ENCODE measurements at regions not wholly inside any gene's neighbourhood (a gene's known extent, or its start where the extent isn't known, plus 50 kb on each side); places are given as distances from the start of the nearest gene placed in this dataset.

DNA sequence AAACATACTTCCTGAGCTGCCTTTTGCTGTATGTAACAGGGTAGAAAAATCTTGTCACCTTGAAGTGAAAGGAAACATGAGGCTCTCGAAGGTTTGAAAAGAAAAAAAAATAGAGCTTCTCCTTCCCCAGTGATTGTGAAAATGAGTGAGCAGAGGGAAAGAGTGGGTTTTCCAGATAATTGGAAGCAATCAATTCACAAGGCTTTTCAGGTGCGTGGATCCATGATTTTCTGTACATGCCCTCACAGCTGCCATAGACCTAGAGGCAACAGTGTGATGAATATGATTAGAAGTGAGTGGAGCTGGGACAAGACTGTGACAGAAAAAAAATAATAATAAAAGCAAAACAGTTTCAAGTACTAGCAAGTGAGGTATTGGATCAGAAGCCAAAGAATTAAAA, 1422.5 kb upstream of the CDH6 start:
- DNase-seq (ENCODE audit: low read depth) = no peak
- no peak overlapping the region for H3K4me3 ChIP-seq (ENCODE audit: control insufficient read depth, low read depth, low read length)
- TF ChIP-seq, protein P1, sequence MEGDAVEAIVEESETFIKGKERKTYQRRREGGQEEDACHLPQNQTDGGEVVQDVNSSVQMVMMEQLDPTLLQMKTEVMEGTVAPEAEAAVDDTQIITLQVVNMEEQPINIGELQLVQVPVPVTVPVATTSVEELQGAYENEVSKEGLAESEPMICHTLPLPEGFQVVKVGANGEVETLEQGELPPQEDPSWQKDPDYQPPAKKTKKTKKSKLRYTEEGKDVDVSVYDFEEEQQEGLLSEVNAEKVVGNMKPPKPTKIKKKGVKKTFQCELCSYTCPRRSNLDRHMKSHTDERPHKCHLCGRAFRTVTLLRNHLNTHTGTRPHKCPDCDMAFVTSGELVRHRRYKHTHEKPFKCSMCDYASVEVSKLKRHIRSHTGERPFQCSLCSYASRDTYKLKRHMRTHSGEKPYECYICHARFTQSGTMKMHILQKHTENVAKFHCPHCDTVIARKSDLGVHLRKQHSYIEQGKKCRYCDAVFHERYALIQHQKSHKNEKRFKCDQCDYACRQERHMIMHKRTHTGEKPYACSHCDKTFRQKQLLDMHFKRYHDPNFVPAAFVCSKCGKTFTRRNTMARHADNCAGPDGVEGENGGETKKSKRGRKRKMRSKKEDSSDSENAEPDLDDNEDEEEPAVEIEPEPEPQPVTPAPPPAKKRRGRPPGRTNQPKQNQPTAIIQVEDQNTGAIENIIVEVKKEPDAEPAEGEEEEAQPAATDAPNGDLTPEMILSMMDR (IDR thresholded peaks at IDR 0.05; ENCODE audit: control insufficient read depth, insufficient read depth, low read depth, low read length, missing control alignments) = no peak

DNA sequence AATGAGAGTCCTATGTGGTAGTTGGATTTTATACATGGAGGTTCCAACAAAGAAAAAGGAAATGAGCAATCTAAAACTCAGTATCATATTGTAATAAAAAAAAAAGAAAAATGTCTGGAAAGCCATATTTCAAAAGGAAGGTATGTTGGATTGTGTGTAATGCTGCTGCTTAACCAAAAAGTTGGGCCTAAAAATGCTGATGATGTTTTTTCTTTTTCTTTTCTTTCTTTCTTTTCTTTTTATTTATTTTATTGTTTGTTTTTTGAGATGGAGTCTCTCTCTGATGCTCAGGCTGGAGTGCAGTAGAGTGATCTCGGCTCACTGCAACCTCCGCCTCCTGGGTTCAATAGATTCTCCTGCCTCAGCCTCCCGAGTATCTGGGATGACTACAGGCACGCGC, 1424.0 kb upstream of the CDH6 start:
- TF ChIP-seq, protein P1 (IDR thresholded peaks at IDR 0.05; ENCODE audit: control insufficient read depth, insufficient read depth, low read depth, low read length, missing control alignments) = no peak
- no peak overlapping the region for H3K4me3 ChIP-seq (ENCODE audit: control insufficient read depth, low read depth, low read length)
- no peak for DNase-seq (ENCODE audit: low read depth)

DNA sequence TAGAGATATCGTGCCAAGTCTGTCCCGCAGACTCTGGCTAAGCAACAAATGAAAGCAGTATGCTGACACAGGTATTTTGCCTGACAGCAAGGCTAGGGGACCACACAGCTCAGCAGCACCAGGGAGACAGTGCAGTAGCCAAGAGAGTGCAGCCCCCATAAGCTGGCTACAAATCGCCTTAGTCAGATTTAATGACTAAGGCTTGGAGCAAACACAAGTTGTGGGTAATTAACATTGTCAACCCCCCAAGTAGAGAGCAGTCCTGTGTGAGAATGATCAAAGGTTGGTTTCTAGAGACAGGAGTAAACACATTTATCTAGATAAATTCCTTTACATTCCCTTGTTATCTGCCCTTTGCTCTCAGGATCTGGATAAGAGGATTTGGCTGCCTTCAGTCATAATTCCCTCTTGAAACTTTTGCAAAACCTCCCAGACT, 1434.5 kb upstream of the CDH6 start:
- TF ChIP-seq, protein P1 (IDR thresholded peaks at IDR 0.05; ENCODE audit: control insufficient read depth, insufficient read depth, low read depth, low read length, missing control alignments) = no peak
- H3K4me3 ChIP-seq (ENCODE audit: control insufficient read depth, low read depth, low read length) = no peak overlapping the region
- no peak for DNase-seq (ENCODE audit: low read depth)

DNA sequence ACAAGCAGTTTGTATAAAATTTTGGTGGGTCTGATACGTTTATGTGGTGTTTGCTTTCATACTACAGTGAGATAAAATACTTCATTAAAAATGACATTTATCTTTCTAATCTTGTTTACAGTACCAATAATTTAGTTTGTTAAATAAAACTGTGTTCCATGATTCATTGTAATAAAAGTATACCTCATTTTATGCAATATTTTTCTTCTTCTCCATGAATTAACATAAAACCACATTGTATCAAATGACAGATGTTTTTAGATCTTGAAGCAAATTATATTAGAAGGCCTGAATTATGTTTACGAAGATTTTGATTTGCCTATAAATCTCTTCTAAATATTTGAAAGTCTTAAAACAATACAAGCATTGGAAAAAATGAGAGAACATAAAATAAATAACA, 1443.0 kb upstream of the CDH6 start:
- TF ChIP-seq, protein P1 (IDR thresholded peaks at IDR 0.05; ENCODE audit: control insufficient read depth, insufficient read depth, low read depth, low read length, missing control alignments) = no peak
- no peak for DNase-seq (ENCODE audit: low read depth)
- no peak overlapping the region for H3K4me3 ChIP-seq (ENCODE audit: control insufficient read depth, low read depth, low read length)

DNA sequence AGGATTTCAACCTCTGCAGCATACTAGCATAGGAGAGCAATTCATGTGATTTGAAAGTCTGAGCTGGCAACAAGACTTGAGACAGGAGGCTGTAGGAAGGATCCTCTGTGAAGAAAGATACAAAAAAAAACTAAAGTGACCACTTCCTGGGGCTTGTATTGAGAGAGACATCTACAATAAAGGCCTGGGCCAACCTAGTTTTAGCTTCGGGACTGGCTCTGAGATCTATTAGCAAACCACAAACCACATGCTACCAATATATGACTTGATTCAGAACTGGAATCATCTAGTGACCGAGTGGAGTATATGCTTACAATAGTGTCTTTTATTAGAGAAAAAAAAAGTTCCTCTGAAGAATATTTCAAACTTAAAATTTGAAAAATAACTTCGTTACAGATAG, 1448.9 kb upstream of the CDH6 start:
- no peak overlapping the region for H3K4me3 ChIP-seq (ENCODE audit: control insufficient read depth, low read depth, low read length)
- no peak for DNase-seq (ENCODE audit: low read depth)
- TF ChIP-seq, protein P1 (IDR thresholded peaks at IDR 0.05; ENCODE audit: control insufficient read depth, insufficient read depth, low read depth, low read length, missing control alignments) = no peak

DNA sequence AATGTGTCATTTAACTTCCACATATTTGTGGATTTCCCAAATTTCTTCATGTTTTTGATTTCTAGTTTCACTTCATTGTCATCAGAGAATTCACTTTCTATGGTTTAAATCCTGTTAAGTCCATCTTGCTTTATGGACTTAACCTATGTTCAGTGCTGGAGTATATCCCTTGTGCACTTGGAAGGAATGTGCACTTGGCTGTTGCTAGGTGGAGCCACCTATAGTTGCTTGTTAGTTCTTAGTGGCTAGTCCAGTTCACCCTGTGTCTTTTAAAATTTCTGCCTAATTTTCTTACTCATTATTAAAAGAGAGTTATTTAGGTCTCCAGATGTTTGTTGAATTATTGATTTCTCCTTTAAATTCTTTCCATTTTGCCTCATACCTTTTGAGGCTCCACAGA, 1472.5 kb upstream of the CDH6 start:
- H3K4me3 ChIP-seq (ENCODE audit: control insufficient read depth, low read depth, low read length) = no peak overlapping the region
- TF ChIP-seq, protein P1 (IDR thresholded peaks at IDR 0.05; ENCODE audit: control insufficient read depth, insufficient read depth, low read depth, low read length, missing control alignments) = no peak
- DNase-seq (ENCODE audit: low read depth) = no peak

DNA sequence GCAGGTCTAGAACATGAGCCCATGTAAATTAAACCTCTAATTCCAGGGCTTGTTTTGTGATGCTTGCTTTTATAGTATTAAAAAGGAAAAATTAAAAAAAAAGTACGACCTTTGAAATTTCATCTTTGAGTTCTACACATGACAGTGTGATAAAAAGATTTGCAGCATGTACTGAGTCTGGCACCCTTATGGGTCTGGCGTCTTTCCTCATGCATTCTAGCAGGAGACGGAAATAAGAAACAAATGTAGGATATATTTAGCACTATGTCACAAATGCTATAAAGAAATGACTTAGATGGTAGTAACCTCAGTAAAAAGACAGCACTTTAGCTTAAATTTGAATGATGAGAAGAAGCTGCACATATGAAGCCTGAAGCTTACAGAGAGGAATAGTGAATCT, 1474.3 kb upstream of the CDH6 start:
- H3K4me3 ChIP-seq (ENCODE audit: control insufficient read depth, low read depth, low read length) = no peak overlapping the region
- TF ChIP-seq, protein P1 (IDR thresholded peaks at IDR 0.05; ENCODE audit: control insufficient read depth, insufficient read depth, low read depth, low read length, missing control alignments) = no peak
- no peak for DNase-seq (ENCODE audit: low read depth)

Measured in AG09309 (cell line).